ENCODE measurements at regions not wholly inside any gene's neighbourhood (a gene's known extent, or its start where the extent isn't known, plus 50 kb on each side); places are given as distances from the start of the nearest gene placed in this dataset.
"Not testable (repeated sequence)": the region's sequence is repeated elsewhere in the genome, so short reads cannot be mapped to it uniquely, and the experiment has no call there.

DNA sequence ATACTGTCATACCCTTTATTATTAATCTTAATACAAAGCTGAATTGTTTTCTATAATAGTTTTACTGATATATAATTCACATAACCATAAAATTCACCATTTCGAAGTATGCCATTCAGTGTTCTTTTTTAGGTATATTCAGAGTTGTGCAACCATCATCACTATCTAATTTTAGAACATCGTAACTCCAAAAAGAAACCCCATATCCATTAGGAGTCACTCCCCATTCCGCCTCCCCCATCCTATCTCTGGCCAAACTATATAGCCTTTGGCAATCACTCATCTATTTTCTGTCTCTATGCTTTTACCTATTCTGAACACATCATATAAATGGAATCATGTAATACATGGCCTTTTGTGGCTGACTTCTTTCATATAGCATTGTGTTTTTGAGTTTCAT, 169.7 kb upstream of the GALNT15 start:
- Histone ChIP-seq H3K36me3 (no peaks in the 10 kb centered on the region), H3K27ac (no peak overlapping the region), H3K4me1 (no peaks in the 10 kb centered on the region), H3K9me3 (no peaks in the 10 kb centered on the region), H3K4me3 (no peak overlapping the region), H3K27me3 (no peaks in the 10 kb centered on the region)
- DNase-seq (ENCODE audit: low spot score): no peak
- TF ChIP-seq, protein P1, sequence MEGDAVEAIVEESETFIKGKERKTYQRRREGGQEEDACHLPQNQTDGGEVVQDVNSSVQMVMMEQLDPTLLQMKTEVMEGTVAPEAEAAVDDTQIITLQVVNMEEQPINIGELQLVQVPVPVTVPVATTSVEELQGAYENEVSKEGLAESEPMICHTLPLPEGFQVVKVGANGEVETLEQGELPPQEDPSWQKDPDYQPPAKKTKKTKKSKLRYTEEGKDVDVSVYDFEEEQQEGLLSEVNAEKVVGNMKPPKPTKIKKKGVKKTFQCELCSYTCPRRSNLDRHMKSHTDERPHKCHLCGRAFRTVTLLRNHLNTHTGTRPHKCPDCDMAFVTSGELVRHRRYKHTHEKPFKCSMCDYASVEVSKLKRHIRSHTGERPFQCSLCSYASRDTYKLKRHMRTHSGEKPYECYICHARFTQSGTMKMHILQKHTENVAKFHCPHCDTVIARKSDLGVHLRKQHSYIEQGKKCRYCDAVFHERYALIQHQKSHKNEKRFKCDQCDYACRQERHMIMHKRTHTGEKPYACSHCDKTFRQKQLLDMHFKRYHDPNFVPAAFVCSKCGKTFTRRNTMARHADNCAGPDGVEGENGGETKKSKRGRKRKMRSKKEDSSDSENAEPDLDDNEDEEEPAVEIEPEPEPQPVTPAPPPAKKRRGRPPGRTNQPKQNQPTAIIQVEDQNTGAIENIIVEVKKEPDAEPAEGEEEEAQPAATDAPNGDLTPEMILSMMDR (IDR thresholded peaks at IDR 0.05): no peak

DNA sequence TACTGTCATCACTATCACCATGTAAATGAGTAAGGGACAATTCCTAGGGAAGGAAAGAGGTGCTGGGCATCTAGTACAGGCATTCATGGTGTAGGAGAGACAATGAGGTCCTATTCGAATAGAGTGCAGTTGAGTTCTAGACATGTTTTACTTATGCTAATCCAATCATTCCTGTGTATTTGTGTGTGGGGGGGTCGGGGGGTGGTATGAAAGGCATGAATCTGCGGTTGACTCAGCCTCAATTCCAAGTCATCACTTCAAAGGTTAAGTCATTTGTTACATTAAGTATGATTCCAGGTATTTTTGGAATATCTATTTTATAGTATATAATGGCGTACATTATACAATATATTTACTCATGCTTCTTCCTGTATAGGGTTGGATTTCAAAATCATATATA, 163.1 kb upstream of the GALNT15 start:
- Histone ChIP-seq H3K36me3 (no peaks in the 10 kb centered on the region), H3K4me3 (no peak overlapping the region), H3K9me3 (no peaks in the 10 kb centered on the region), H3K4me1 (no peaks in the 10 kb centered on the region), H3K27ac (no peak overlapping the region), H3K27me3 (no peaks in the 10 kb centered on the region)
- TF ChIP-seq, protein P1 (IDR thresholded peaks at IDR 0.05): no peak
- DNase-seq (ENCODE audit: low spot score): no peak

DNA sequence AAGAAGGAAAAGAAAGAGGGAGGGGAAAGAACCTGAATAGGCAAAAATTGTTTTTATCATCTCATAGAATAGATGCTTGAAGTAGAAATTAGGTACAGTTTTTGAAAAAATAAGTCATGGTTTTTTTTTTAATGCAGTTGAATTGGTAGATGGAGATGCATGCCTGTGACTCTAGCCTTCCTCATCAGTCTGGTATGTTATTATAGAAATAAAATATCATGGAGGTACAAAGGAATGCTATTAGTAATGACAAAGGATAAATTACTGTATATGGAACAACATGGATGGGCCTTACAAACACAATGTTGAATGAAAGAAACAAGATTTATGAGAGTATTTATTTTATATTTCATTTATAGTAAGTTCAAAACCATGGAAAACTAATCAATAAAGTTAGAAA, 162.4 kb upstream of the GALNT15 start:
- Histone ChIP-seq H3K27ac (no peak overlapping the region), H3K36me3 (no peaks in the 10 kb centered on the region)

DNA sequence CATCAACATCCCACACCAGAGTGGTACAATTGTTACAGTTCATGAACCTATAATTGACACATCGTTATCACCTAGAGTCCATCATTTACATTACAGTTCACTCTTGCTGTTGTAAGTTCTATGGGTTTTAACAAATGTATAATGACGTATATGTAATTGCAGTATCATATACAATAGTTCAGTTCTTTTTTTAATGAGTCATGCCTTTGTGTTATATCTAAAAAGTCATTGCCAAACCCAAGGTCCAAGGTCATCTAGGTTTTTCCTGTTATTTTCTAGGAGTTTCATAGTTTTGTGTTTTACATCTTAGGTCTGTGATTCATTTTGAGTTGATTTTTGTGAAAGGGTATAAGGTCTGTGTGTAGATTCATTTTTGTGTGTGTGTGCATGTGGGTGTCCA, 160.9 kb upstream of the GALNT15 start:
- Histone ChIP-seq H3K9me3 (no peaks in the 10 kb centered on the region), H3K27me3 (no peaks in the 10 kb centered on the region), H3K36me3 (no peaks in the 10 kb centered on the region), H3K4me3 (no peak overlapping the region), H3K27ac (no peak overlapping the region), H3K4me1 (no peaks in the 10 kb centered on the region)
- TF ChIP-seq, protein P1 (IDR thresholded peaks at IDR 0.05): no peak
- DNase-seq (ENCODE audit: low spot score): no peak

More for the DNA sequence above, 162.4 kb upstream of the GALNT15 start:
- Histone ChIP-seq H3K4me1 (no peaks in the 10 kb centered on the region), H3K9me3 (no peaks in the 10 kb centered on the region), H3K27me3 (no peaks in the 10 kb centered on the region), H3K4me3 (no peak overlapping the region)
- DNase-seq (ENCODE audit: low spot score): no peak
- TF ChIP-seq, protein P1 (IDR thresholded peaks at IDR 0.05): no peak

DNA sequence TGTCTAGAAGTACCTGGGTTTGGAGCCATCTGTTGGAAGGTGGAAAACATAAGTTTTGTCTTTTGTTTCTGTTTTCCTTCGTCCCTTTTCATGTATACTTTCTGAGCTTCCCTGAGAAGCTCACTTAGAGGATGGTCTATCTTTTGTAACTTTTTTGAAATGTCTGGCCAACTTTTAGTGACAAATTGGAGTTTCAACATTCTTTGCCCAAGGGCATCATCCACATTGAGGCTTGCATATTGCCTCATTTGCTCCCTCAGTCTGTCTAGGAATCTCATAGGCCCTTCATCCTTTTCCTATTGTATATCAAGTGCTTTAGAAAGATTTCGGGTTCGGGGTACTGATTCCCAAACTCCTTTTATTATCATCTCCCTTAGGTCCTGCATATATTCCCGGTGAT, 152.7 kb upstream of the GALNT15 start:
- not testable (repeated sequence) for H3K36me3 ChIP-seq; H3K9me3 ChIP-seq; H3K27ac ChIP-seq; H3K27me3 ChIP-seq; H3K4me1 ChIP-seq; H3K4me3 ChIP-seq; DNase-seq (ENCODE audit: low spot score)

DNA sequence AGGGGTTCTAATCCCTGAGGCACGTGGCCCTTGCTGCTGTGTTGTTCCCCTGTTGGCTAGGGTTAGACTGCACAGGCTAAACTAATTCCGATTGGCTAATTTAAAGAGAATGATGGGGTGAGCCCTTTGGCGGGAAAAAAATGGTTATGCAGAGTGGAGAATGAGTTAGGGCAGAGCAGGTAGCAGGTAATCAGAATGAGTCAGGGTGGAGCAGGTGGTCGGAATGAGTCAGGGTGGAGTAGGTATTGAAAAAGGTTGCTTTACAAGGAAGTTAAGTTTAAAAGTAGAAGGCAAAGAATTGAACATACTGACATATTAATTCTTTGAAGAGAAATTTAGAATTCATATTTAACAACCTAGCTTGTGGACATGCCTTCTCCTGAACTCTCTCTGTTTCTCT, 150.6 kb upstream of the GALNT15 start:
- H3K36me3 ChIP-seq; H3K27ac ChIP-seq; H3K9me3 ChIP-seq; DNase-seq (ENCODE audit: low spot score); H3K4me3 ChIP-seq; H3K27me3 ChIP-seq; H3K4me1 ChIP-seq: not testable (repeated sequence)

DNA sequence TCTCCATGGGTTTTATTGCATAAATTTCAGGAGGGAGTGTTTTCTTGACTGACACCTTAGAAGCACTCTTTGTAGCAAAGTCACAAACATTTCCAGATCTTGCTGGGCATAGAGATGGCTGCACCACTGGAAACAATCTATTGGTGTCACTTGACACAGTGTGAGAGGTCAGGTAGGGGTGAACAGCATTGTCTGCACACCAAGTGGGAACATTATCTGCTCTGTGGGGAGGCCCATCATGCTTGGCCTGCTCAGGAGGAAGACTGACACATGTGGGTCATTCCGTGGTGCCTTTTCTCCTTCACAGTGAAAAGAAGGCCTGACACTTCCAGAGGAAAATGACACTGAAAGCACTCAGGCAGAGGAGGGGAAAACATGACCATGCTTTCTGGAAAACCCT, 149.9 kb upstream of the GALNT15 start:
- peaks cover 0 to 4% of the 10 kb centered on the region in 2 donors for H3K4me1 ChIP-seq
- H3K4me3 ChIP-seq: no peak overlapping the region
- TF ChIP-seq, protein P1 (IDR thresholded peaks at IDR 0.05): no peak
- H3K27me3 ChIP-seq: no peaks in the 10 kb centered on the region
- no peak for DNase-seq (ENCODE audit: low spot score)
- no peaks in the 10 kb centered on the region for H3K9me3 ChIP-seq
- H3K36me3 ChIP-seq: no peaks in the 10 kb centered on the region
- H3K27ac ChIP-seq: no peak overlapping the region

Data from right atrium auricular region (tissue), 2 donors.